Esophagus muscularis mucosa (tissue), 4 donors: ENCODE measurements at regions not wholly inside any gene's neighbourhood (a gene's known extent, or its start where the extent isn't known, plus 50 kb on each side); places are given as distances from the start of the nearest gene placed in this dataset.

Experiments used
- DNase-seq: peaks from one replicate; pipeline ENCODE4 v3.0.0-alpha.2; 2017; ENCODE audit errors: extremely low spot score
- H3K27ac ChIP-seq, 4 donors: fragments of 200-600 bp; sonication (generic); replicated peaks in 1 of 4; 1 replicate in 3 of 4; 2 replicates in 1 of 4; pipeline ENCODE4 v1.5.1; 2016 to 2019; ENCODE audit warnings: mild to moderate bottlenecking in 1 of 4
- H3K27me3 ChIP-seq, 4 donors: fragments of 200-600 bp; sonication (generic); one replicate each; pipeline versions ENCODE4 v1.5.1 to v1.6.0; 2016 to 2019
- H3K36me3 ChIP-seq, 4 donors: fragments of 200-600 bp; sonication (generic); one replicate each; pipeline ENCODE4 v1.5.1; 2016 to 2019
- H3K4me1 ChIP-seq, 4 donors: fragments of 200-600 bp; sonication (generic); one replicate each; pipeline ENCODE4 v1.5.1; 2016 to 2019
- H3K4me3 ChIP-seq, 4 donors: fragments of 200-600 bp; sonication (generic); 1 replicate in 2 of 4; 2 replicates in 2 of 4; pipeline ENCODE4 v1.5.1; 2016 to 2019; ENCODE audit warnings: mild to moderate bottlenecking in 4 of 4, moderate library complexity in 1 of 4
- H3K9me3 ChIP-seq, 4 donors: fragments of 200-600 bp; sonication (generic); 1 replicate in 3 of 4; 2 replicates in 1 of 4; pipeline ENCODE4 v1.5.1; 2016 to 2019
- CTCF ChIP-seq, 3 experiments: fragments of 200-600 bp in 2 of 3; fragments of 450-650 bp in 1 of 3; sonication (generic) in 2 of 3; IDR thresholded peaks; one replicate each; pipeline ENCODE4 v1.5.1; 2017 to 2019; ENCODE audit warnings: antibody characterized with exemption in 3 of 3, mild to moderate bottlenecking in 2 of 3, moderate library complexity in 1 of 3
- EP300 ChIP-seq: sonication (generic); formaldehyde crosslinking; IDR thresholded peaks from one replicate; pipeline ENCODE4 v1.6.1; 2017; ENCODE audit warnings: antibody characterized with exemption
- POLR2A ChIP-seq: fragments of 450-650 bp; IDR thresholded peaks from one replicate; pipeline ENCODE4 v1.6.1; 2017; ENCODE audit warnings: antibody characterized with exemption, moderate library complexity, mild to moderate bottlenecking, low read depth
- POLR2AphosphoS5 ChIP-seq, 2 donors: sonication (generic); formaldehyde crosslinking; IDR thresholded peaks; one replicate each; pipeline ENCODE4 v1.6.1; 2017; ENCODE audit warnings: antibody characterized with exemption in 2 of 2
- WGBS: methylation state at CpG from one replicate; pipeline ENCODE4 v1.1.5; 2018; 5-methylcytosine and 5-hydroxymethylcytosine counted together
- intact Hi-C: fragments of 100-400 bp; cut with DNase I; formaldehyde crosslinking; loops from one replicate; pipeline ENCODE4 v1.15.1; 2023

DNA sequence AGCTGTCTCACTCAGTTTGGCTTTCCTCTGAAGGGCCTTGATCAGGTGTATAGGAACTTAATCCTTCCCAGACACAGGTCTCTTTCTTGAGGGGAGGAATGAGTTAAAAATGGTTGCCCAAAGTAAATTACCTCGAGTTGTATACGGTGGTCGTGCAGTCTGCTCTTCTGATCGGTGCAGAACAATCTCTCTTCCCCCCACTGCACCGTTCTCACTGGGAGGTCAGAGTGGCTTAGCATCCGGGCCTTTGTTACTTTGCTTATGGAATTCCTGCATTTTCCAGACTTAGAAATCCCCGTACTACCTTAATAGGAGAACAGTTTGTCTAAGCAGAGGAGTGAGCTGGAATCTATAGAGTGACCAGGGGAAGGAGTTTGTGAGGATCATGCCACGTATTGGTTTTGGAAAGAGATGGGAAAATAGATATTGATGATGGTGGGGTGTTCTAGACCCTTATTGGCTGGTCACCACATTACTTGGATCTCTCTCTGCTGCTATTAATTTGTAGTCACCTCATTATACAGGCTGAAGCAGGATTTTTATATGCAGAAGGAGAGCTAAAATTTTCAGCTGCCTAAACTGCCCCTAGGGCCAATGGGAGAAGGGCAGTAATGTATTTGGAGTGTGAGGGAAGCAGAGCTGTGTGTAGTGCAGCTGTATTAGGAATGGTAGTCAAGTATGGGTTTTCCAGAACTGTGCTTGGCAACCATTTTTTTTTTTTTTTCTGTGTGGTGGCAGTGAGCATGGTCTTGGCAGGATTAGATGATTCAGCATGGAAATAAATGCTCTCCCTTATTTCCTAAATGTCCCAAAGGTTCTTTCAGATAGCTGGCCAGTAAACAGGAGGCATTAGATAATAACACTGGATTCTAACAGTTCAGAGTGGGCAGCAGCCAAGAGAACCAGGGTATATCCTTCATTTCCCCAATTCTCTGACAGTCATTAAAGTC lies 81.5 kb downstream of the NDUFS5 start:
- H3K4me1 ChIP-seq = peaks cover 65 to 93% (median 85%) of the 10 kb centered on the region in 4 donors
- peak overlapping the region; percentile 78 to 93 (median 85) for H3K4me3 ChIP-seq
- WGBS = 34% methylated on average over 8 of the region's 8 CpGs
- peak overlapping the region; percentile 96 to 99 (median 98) for H3K27ac ChIP-seq
- H3K36me3 ChIP-seq = no peaks in the 10 kb centered on the region
- no peaks in the 10 kb centered on the region for H3K27me3 ChIP-seq
- intact Hi-C loops = loop anchor here (5.0 kb wide), 1 partner anchor 70 kb away; no protein-coding TSS in a partner anchor
- DNase-seq = no peak
- no peaks in the 10 kb centered on the region for H3K9me3 ChIP-seq
- TF ChIP-seq POLR2AphosphoS5 (IDR thresholded peaks at IDR 0.05) = peak; percentile 17 to 28
- no peak for TF ChIP-seq EP300
- no peak for TF ChIP-seq CTCF (IDR thresholded peaks at IDR 0.05)

- DNase-seq = no peak
- H3K36me3 ChIP-seq = no peaks in the 10 kb centered on the region
- peak overlapping the region; percentile 96 to 99 (median 98) for H3K27ac ChIP-seq
- intact Hi-C loops = loop anchor here (5.0 kb wide), 1 partner anchor 68 kb away; no protein-coding TSS in a partner anchor
- 83% methylated on average over 2 of the region's 2 CpGs for WGBS
- H3K9me3 ChIP-seq = no peaks in the 10 kb centered on the region
- no peaks in the 10 kb centered on the region for H3K27me3 ChIP-seq
- TF ChIP-seq POLR2A = no peak
- TF ChIP-seq POLR2AphosphoS5 (IDR thresholded peaks at IDR 0.05) = no peak
- TF ChIP-seq EP300 = no peak
- H3K4me1 ChIP-seq = peaks cover 50 to 93% (median 84%) of the 10 kb centered on the region in 4 donors
- no peak overlapping the region for H3K4me3 ChIP-seq
Observed at GRCh38 chr1:39109644-39110043, 83.5 kb downstream of the NDUFS5 start.

GRCh38 chr1:39110325-39110851 lies 84.2 kb downstream of the NDUFS5 start:
- H3K27ac ChIP-seq = peak overlapping the region; percentile 73 to 99 (median 98)
- intact Hi-C loops = no loop called here
- DNase-seq = no peak

DNA sequence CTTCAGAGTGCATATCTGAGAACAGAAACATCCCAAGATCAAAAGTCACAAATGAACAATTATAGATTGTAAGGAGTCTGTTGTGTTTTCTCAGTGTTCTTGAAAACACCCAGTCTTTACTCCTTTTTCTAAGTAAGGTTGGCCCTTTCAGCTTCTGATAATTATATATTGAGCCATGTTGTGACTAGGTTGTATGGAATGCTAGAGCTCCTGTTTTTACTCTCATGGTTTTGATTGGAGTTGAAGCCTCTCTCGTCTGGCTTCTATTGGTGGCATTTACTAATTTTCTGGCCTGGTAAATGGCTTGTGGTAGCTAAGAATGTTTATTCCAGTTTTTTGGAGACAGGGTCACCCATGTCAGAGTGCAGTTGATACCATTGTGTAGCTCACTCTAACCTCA lies 84.7 kb downstream of the NDUFS5 start:
- peaks cover 61 to 100% (median 94%) of the 10 kb centered on the region in 4 donors for H3K4me1 ChIP-seq

More at GRCh38 chr1:39110325-39110851, 84.2 kb downstream of the NDUFS5 start:
- no peaks in the 10 kb centered on the region for H3K27me3 ChIP-seq
- H3K4me1 ChIP-seq = peaks cover 56 to 97% (median 89%) of the 10 kb centered on the region in 4 donors
- H3K36me3 ChIP-seq = no peaks in the 10 kb centered on the region
- no peak overlapping the region for H3K4me3 ChIP-seq
- H3K9me3 ChIP-seq = no peaks in the 10 kb centered on the region
- TF ChIP-seq POLR2AphosphoS5 (IDR thresholded peaks at IDR 0.05) (peak; percentile 48 to 72), POLR2A (no peak), EP300 (peak; percentile 20), CTCF (IDR thresholded peaks at IDR 0.05) (no peak)
- 28% methylated on average over 3 of the region's 3 CpGs for WGBS

More for the DNA sequence above, 84.7 kb downstream of the NDUFS5 start:
- DNase-seq = no peak
- WGBS = 53% methylated on average over 1 of the region's 1 CpG
- no peaks in the 10 kb centered on the region for H3K9me3 ChIP-seq
- intact Hi-C loops = no loop called here
- TF ChIP-seq CTCF (IDR thresholded peaks at IDR 0.05) = no peak
- H3K27ac ChIP-seq = peak overlapping the region; percentile 73 to 99 (median 98)
- no peaks in the 10 kb centered on the region for H3K27me3 ChIP-seq
- H3K4me3 ChIP-seq = no peak overlapping the region
- no peaks in the 10 kb centered on the region for H3K36me3 ChIP-seq
